Activated naive CD8-positive, alpha-beta T cell treated with anti-CD3 and anti-CD28 coated beads, Interleukin-2, amount 50 U/mL, for 16 hours (primary cell): ENCODE measurements at regions not wholly inside any gene's neighbourhood (a gene's known extent, or its start where the extent isn't known, plus 50 kb on each side); places are given as distances from the start of the nearest gene placed in this dataset.
"Not testable (repeated sequence)": the region's sequence is repeated elsewhere in the genome, so short reads cannot be mapped to it uniquely, and the experiment has no call there.

Source experiments
- DNase-seq: peaks from one replicate; pipeline ENCODE4 v3.0.0-alpha.2; 2020; ENCODE audit warnings: low read depth, low spot score

DNA sequence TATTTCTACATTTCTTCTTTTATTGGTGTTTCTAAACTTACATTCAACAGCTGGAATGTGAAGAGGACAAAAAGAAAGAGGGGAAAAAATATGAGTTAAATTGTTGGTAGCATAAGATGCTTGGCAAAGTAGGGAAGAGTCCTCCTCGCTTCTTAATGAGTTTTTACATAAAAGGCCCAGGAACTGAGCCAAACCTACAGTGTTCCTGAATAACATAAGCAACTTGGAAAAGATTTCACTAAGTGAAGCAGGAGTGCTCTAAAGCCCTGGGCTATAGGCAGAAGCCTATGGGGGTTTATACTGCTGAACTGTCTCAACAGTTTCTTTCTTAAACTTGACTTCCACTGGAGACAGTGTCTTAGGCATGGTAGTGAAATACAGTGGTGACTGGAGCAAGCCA, 115.0 kb upstream of the USP25 start:
- no peak for DNase-seq

DNA sequence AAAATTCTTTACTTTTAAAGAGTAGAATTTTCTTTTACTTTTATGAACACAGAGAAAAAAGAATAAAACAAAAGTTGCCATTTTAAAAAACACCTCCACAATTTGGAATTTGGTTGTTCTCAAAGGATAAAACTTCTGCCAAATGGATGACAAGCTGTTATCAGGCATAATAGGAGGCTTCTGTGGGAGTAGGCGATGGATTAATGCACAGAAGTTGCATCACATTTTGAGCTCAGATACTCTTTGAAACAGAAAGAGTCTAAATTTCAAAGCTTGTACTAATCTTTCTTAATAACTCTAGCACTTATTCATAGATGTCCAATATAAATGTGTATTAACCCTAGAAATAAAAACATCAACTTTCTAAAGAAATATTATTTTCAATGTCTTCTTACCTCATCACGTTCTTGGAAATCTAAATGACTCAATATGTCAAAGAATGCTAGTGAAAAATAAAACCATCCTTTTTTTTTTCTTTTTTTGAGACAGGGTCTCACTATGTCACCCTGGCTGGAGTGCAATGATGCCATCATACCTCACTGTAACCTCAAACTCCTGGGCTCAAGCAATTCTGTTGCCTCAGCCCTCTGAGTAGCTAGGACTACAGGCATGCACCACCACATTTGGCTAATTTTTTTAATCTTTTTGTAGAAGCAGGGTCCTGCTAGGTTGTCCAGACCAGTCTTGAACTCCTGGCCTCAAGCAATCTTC, 112.8 kb upstream of the USP25 start:
- DNase-seq = no peak

DNA sequence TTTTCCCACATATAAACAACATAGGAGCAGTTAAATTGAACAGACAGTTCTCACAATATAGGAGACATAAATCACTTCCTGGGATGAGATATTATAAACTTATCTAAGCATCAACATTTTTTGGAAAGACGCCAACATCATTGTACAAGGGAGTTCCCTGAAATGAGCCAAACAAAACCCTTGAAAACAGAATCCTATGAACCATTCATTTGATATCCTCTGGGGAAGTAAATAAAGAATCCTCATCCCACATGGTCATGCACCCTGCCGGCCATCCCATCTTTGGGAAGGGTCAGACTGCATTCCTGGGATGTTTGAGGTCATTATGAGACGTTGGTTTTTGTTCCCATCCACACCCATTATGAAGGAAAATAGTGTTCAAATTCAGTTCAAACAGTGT, 111.8 kb upstream of the USP25 start:
- DNase-seq = no peak

DNA sequence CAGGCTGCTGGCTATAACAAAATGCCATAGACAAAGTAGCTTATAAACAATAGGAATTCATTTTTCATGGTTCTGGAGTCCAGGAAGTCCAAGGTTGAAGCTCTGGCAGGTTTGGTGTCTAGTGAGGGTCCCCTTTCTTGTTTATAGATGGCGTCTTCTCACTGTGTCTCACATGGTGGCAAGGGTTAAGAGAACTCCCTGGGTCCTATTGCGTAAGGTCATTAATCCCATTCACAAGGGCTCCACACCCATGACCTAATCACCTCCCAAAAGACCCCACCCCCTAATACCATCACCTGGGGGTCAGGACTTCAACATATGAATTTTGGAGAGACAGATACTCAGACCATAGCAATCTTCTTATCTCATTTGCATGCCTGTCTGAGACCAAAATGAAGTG, 108.9 kb upstream of the USP25 start:
- DNase-seq = no peak

DNA sequence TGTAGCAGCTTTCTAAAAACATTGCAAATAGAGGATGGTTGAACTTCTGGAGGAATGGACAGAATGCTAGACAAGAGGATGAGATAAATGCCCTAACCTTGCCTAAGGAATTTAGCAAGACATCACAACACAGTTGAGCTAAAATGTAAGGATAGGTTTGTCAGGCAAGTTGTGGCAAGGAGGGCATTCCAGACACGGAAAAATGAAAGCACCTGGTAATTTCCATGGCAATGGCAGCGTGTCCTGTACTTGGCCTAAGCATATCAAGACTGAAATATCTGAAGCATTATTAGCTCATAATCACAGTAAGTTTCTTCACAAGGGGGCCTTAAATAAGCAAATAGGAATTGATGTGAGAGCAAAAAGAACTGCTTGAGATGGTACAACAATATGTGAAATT, 105.1 kb upstream of the USP25 start:
- no peak for DNase-seq

DNA sequence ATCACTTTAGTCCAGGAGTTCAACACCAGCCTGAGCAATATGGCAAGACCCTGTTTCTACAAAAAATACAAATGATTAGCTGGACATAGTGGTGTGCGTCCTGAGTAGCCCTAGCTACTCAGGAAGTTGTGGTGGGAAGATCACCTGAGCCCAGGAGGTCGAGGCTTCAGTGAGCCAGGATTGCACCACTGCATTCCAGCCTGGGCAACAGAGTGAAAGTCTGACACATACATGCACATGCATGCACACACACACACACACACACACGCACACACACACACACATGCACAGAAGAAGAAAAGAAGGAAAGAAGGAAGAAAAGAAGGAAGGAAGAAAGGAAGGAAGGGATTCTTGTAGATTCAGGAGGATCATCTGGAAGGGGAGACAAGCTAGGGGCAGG, 104.4 kb upstream of the USP25 start:
- no peak for DNase-seq

DNA sequence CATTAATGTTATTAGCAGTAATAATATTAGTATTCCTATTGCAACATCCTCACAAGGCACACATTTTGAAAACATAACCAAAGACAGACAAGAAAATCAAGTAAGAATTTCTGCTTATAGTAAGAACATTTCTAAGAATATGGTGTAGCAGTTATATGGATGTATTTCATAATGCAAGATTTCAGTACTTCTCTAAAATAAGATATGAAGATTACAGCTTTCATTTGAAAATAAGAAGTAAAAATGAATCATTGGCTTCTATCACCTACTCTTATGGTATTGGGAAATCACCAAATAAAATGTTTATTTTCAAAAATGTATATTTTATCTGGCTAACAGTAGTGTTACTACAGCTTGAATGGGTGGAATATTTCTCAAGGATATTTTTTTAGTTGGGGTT, 103.8 kb upstream of the USP25 start:
- DNase-seq = no peak

DNA sequence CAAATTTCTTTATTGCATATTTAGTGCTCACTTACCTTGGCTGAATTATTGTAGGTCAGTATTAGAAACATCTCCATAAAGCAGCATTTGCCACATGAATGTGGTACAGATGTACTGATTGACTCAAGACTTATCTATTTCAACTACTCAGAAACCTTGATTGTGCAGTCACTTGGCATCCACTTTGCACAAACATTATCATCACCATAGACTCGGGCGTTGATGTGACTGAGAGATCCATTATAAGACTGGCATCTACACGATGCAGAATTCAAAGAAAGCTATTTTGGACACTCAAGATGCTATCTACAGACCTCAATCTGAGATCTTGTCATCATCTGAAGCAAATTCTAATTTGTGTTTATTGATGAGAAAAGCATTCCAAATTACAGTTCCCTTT, 102.8 kb upstream of the USP25 start:
- no peak for DNase-seq

DNA sequence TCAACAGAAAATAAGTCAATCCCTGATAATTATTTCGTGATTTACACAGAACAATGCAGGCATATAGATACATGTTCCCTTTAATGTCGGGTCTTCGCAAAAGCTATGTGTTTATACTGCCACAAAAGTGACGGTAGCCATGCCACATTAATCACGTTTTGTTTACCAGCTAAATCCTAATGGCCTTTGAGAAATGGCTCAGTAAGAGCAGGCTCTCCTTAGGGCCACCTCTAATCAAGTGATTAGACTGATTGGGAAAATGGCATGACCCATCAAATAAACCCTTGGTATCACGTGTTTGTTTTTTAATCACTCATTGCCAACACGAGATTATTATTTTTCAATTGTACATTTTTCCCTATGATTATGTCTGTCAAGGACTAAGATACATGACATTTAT, 102.0 kb upstream of the USP25 start:
- no peak for DNase-seq

DNA sequence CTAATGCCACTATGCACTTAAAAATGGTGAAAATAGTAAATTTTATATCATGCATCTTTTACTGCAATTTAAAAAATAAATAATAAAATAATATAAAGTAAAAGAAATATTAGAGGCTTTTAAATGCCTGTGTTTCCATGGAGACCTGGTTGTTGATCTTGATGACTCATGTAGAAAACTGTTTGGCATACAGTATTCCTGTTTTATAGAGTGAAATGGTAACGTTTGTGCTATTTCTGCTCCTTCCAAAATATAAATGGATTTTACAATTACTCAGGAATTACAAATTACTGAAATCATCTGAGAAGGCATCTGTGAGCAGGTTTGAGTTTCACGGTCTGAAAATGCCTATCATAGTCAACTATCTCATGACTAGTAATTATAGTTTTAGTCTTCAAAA, 98.4 kb upstream of the USP25 start:
- no peak for DNase-seq

DNA sequence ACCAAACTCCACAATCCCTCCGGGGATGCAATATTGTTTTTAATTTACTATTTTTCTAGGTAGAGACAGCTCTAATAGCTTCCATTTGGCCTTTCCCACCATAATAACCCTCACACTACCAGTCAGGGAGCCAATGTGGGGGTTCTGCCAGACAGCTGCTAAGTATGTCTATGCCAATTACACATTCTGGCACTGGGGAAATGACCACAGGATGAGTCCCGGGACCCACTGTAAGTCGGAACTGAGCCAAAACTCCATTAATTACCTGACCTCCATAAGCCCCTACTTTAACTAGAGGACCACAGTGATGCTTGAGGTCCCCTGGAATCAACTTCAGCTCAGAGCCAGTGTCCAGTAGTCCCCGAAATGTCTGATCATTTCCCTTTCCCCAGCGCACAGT, 95.2 kb upstream of the USP25 start:
- DNase-seq = not testable (repeated sequence)

DNA sequence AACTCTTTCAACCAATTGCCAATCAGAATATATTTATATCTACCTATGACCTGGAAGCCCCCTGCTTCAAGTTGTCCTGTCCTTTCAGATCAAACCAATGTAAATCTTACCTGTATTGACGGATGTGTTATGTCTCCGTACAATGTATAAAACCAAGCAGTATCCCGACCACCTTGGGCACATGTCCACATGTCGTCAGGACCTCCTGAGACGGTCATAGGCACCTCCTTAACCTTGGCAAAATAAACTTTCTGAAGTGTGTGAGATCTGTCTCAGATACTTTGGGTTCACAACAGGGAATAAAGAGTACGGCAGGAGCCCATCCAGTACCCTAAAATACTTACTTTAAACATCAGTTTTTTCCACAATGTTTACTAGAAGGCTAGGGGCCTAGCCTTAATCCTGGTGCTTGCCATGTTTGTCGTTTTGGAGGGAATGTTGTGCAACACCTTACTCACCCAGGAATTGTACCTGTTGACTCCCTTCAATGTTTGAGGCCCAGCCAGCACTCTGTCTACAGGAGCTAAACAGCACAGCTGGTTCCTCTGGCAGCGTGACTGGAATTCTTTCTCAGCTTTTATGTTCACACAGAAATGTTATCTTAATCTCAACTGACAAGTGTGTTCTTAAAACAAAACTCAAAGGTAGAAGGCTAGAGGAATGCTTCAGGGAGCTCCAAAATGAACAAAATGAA, 90.8 kb upstream of the USP25 start:
- DNase-seq = no peak

DNA sequence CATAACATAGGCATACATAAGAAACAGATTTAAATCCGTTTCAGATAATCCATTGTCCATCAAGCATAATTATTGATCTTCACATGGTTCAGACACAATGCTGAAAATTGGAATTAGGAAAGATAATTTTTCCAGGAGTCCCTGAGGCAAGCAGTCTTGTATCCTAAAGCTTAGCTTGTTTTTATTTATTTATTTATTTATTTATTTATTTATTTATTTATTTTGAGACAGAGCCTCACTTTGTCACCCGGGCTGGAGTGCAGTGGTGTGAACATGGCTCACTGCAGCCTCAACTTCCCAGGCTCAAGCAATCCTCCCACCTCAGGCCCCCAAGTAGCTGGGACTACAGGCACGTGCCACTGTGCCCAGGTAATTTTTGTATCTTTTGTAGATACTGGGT, 89.7 kb upstream of the USP25 start:
- DNase-seq = not testable (repeated sequence)

DNA sequence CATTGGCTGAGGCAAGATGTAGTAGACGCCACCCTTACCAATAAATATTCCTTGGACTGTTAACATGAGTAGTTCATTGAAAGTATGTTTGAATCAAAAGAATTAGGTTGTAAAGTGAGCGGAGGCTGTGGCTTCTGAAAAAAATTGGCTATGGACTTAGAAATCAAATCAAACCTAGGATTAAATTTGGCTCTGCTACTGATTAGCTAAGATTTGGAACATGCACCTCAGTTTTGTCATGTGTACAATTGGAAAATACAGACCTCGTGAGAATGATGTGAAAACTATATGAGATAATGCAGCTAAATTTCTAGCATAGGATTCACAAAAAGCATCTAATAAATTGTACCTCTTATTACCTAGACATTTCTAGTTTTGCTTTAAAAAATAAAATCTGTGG, 85.3 kb upstream of the USP25 start:
- DNase-seq = no peak

DNA sequence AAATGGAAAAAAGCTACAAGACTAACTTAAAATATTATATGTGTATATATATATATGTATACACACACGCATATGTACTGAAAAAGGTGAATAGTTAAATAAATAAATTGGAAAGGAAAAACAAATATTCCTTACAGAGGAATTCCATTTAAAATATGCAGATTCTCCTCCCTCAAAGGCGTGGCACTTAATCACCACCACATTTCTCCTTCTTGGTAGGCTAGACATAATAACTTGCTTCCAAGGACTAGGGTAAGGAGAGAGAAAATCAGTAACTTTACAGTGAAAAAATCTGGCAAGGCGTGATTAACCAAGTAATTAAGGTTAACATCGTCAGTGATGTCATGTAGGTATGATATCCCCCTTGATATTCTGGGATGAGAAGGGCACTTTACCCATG, 84.0 kb upstream of the USP25 start:
- DNase-seq = no peak

DNA sequence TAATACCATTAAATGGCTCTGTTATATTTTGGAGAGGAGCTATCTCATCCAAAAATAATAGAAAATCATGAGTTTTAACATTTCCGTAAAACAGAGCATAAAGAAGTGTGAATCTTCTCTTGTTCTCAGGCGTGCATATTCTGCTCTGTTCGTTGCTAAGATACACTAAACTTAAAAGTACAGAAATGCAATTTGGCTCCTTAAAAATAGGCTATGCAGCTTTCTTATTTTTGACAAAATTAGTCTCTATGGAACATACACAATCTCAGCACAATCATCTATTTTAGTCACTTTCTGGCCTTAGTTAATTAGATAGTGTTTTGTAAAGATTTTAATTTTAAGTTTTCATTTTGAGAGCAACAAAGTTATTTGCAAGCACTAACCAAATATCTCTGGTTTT, 79.0 kb upstream of the USP25 start:
- no peak for DNase-seq

DNA sequence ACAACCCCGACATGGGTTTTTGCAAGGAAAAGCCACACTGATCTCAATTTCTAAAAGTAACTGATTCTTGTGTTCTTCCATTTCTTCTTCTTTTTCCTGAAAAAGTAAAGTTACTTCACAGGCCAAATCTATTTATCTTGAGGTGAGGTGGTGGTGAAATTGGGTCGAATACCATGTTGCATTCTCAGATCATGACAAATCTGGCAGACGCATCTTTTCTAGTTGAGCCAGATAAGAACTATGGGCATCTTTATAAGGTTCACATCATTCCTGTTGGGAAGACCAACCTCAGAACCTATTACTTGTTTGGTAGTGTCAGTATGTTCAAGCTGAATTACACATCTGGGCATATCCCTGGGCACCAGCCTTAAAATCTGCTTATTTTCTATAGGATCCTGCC, 78.6 kb upstream of the USP25 start:
- no peak for DNase-seq

DNA sequence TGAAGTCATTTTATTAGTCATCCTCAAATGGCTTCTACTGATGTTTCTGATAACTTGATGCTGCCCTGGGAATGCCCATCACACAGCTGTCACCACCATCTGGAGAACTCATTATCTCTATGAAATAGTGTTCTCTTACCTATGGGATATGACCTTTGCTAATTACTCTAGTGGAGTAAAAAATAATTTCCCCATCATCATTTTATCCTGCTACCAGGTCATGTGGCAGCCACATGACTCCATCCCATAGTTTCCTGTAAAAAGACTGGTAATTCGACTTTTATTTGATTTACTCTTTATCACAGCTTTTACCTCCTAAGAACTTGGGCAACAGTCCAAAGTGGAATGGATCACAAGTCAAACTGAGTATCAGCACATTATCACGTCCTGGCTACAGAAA, 76.1 kb upstream of the USP25 start:
- no peak for DNase-seq

DNA sequence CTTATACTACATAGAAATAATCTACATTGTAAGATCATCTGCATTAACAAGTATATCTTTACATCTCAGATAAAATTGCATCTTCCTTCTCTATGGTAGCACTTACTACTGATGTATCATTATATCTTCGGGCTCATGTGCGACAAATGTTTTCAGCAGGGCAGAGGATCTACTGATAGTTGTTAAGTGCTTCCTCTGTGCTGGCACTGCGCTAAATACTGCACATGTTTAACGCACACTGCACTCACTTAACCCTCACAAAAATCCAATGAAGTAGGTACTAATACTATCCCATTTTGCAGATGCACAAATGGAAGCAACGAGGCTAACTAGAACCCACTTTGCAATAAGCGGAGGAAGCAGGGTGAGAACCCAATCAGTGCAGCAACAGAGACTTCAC, 75.6 kb upstream of the USP25 start:
- DNase-seq = no peak

DNA sequence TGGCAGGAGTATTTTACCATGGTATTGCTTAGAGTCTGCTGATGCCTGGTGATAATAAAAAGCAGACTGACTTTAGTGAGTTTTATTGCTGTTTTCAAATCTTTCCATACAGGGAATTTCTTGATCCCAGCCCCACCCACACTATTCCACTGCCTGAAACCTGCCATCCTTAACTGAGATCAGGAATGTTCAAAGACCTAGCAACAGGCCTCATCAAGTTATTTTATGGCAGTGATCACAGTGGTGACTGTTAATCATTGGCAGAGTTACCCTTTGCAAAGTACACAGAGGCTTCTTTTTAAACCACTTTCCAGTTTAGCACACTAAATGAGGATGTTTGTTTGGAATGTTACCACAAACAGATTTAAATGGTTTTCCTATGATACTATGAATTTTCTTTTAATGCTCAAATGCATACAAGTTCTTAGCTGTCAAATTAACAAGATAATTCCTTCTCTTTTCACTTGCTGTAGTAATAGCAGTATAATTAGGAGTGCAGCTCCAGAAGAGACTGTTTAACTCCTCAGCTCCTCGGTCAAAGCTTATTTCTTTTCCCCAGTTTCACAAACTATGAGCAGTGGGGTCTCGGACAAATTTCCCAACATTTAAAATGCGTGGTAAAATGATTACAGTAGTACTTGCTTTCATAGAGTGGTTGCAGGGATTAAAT, 69.9 kb upstream of the USP25 start:
- DNase-seq = no peak

DNA sequence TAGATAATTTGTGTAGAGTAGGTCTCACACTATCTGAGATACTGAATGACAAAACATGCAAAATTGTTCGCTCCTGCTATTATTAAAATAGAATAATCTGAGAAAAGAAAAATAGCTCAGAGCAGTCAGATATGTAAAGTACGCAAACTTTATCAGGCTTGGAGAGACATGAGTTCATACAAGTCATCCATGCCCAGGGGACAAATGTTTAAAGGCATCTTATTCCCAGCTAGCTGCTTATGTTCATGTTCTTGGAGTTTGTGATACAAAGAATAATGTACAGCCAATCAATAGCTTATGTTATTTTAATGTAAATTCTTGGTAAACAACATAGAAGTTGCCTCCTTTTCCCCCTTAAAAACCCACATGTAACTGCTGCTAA, 69.4 kb upstream of the USP25 start:
- DNase-seq = no peak

DNA sequence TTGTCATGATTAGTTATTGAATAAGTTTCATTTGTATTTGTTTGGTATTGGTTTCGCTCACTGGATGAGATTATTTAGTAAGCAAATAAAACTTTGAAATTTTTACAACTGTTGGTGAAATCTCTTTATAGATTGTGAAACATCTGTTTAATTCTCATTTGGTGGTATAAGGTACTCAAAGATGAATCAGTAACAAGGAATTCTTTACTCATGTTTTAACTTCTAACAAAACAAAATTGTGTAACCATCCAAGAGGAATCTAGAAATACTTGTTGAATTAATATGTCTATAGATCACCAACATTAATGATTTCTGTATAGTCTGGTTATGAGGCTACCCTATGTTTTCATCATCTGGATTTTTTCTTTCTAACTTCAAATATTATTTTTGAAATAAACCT, 62.8 kb upstream of the USP25 start:
- no peak for DNase-seq

DNA sequence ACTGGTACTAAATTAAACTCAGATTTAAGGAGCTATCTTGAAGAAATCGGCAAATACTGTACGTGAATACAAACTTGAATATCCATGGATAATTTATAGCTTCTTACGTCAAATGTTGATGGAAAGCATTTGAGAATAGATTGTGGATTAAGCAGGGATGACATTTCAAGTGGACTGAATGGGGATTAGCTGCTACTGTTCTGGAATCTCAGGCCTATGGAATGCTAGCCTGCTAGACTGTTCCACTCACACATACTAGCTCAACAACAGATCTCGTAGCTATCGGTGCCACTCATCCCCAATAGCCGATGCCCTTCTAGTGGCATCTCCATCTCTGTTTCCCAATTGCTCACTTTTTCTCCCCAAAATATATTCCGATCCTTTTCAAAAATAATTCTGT, 62.0 kb upstream of the USP25 start:
- no peak for DNase-seq
